WTC11 (cell line): ENCODE measurements at regions not wholly inside any gene's neighbourhood (a gene's known extent, or its start where the extent isn't known, plus 50 kb on each side); places are given as distances from the start of the nearest gene placed in this dataset.

Experiments
- ATAC-seq: fragments of 200-7000 bp; cut with Tn5 transposase; 2 replicates; pipeline ENCODE4 v1.10.0; 2021; ENCODE audit warnings: mild to moderate bottlenecking, moderate library complexity
- CTCF ChIA-PET: fragments of 300-600 bp; sonication (Branson Sonifier 250); formaldehyde crosslinking; loops from one replicate; lab custom pipeline; 2021; ENCODE audit warnings: antibody characterized with exemption; lab: Charles Lee
- POLR2A ChIA-PET: fragments of 350-600 bp; sonication (Branson Sonifier 250); formaldehyde crosslinking; loops from one replicate; lab custom pipeline; 2021; ENCODE audit warnings: antibody characterized with exemption; lab: Charles Lee
- DNase-seq: peaks from one replicate; pipeline ENCODE4 v3.0.0; 2021; ENCODE audit warnings: low spot score
- H3K27ac Mint-ChIP-seq: 2 replicates; pipeline ENCODE4 v1.8.0; 2021; ENCODE audit warnings: mixed read lengths
- H3K27me3 Mint-ChIP-seq: 2 replicates; pipeline ENCODE4 v1.8.0; 2021; ENCODE audit warnings: low read depth, mild to moderate bottlenecking, moderate library complexity, mixed read lengths
- H3K36me3 Mint-ChIP-seq: 2 replicates; pipeline ENCODE4 v1.8.0; 2021; ENCODE audit warnings: mixed read lengths
- H3K4me1 Mint-ChIP-seq: 2 replicates; pipeline ENCODE4 v1.8.0; 2022; ENCODE audit warnings: mixed read lengths
- H3K4me3 Mint-ChIP-seq: 2 replicates; pipeline ENCODE4 v1.8.0; 2021; ENCODE audit warnings: mild to moderate bottlenecking, moderate library complexity, mixed read lengths
- H3K9me3 Mint-ChIP-seq: 2 replicates; pipeline ENCODE4 v1.8.0; 2021; ENCODE audit warnings: mixed read lengths
- AR ChIP-seq: fragments of 250-450 bp; sonication (Bioruptor Pico); IDR thresholded peaks from 2 replicates; pipeline ENCODE4 v1.9.0; 2021; ENCODE audit warnings: mild to moderate bottlenecking
- CREB1 ChIP-seq: sonication (generic); formaldehyde crosslinking; IDR thresholded peaks from 2 replicates; pipeline ENCODE4 v1.8.0; 2023; ENCODE audit warnings: mild to moderate bottlenecking, missing genetic modification reagents
- E2F1 ChIP-seq: sonication (generic); formaldehyde crosslinking; IDR thresholded peaks from 2 replicates; pipeline ENCODE4 v1.8.0; 2022; ENCODE audit warnings: mild to moderate bottlenecking, missing genetic modification reagents
- HMGA2 ChIP-seq: fragments of 250-450 bp; sonication (Bioruptor Pico); IDR thresholded peaks from 2 replicates; pipeline ENCODE4 v1.4.0; 2021; ENCODE audit warnings: mild to moderate bottlenecking, moderate library complexity
- IRF2 ChIP-seq: sonication (generic); formaldehyde crosslinking; IDR thresholded peaks from 2 replicates; pipeline ENCODE4 v1.8.0; 2022; ENCODE audit warnings: low read depth, missing genetic modification reagents, borderline replicate concordance
- MXD4 ChIP-seq: fragments of 250-450 bp; sonication (Bioruptor Pico); IDR thresholded peaks from 2 replicates; pipeline ENCODE4 v1.8.0; 2021; ENCODE audit warnings: mild to moderate bottlenecking, moderate library complexity, borderline replicate concordance
- NFE2L1 ChIP-seq: sonication (generic); formaldehyde crosslinking; IDR thresholded peaks from 2 replicates; pipeline ENCODE4 v1.8.1; 2023; ENCODE audit warnings: missing genetic modification reagents
- NR2C2 ChIP-seq: sonication (generic); formaldehyde crosslinking; IDR thresholded peaks from 2 replicates; pipeline ENCODE4 v1.8.0; 2022; ENCODE audit warnings: mild to moderate bottlenecking, missing genetic modification reagents
- USF1 ChIP-seq: sonication (generic); formaldehyde crosslinking; IDR thresholded peaks from 2 replicates; pipeline ENCODE4 v1.8.0; 2022; ENCODE audit warnings: mild to moderate bottlenecking, missing genetic modification reagents
- ZBTB21 ChIP-seq: sonication (generic); formaldehyde crosslinking; IDR thresholded peaks from 2 replicates; pipeline ENCODE4 v1.8.1; 2023; ENCODE audit warnings: mild to moderate bottlenecking, missing genetic modification reagents, borderline replicate concordance
- ZNF423 ChIP-seq: fragments of 250-450 bp; sonication (Bioruptor Pico); IDR thresholded peaks from 2 replicates; pipeline ENCODE4 v2.1.2; 2022; ENCODE audit warnings: mild to moderate bottlenecking, moderate library complexity
- TF ChIP-seq, protein P1 (sequence below): sonication (generic); formaldehyde crosslinking; IDR thresholded peaks from 2 replicates; pipeline ENCODE4 v1.8.1; 2023; ENCODE audit warnings: mild to moderate bottlenecking, missing genetic modification reagents, borderline replicate concordance
- TF ChIP-seq, protein P2 (sequence below): sonication (generic); formaldehyde crosslinking; conservative IDR thresholded peaks from 2 replicates; pipeline ENCODE4 v1.8.1; 2022; ENCODE audit warnings: mild to moderate bottlenecking, missing genetic modification reagents
- TF ChIP-seq, protein P3 (sequence below): sonication (generic); formaldehyde crosslinking; IDR thresholded peaks from 2 replicates; pipeline ENCODE4 v1.8.0; 2022; ENCODE audit warnings: missing genetic modification reagents

GRCh38 chr2:179344970-179345369, 80.3 kb upstream of the SESTD1 start:
- Mint-ChIP-seq H3K27ac (no peak overlapping the region), H3K4me3 (no peak overlapping the region), H3K36me3 (no peaks in the 10 kb centered on the region), H3K4me1 (peaks cover 11% of the 10 kb centered on the region), H3K9me3 (no peaks in the 10 kb centered on the region), H3K27me3 (no peaks in the 10 kb centered on the region)
- DNase-seq (no peak), ATAC-seq (no peak)
- ChIA-PET CTCF (no interaction called here), POLR2A (no interaction called here)
- TF ChIP-seq, protein P1, sequence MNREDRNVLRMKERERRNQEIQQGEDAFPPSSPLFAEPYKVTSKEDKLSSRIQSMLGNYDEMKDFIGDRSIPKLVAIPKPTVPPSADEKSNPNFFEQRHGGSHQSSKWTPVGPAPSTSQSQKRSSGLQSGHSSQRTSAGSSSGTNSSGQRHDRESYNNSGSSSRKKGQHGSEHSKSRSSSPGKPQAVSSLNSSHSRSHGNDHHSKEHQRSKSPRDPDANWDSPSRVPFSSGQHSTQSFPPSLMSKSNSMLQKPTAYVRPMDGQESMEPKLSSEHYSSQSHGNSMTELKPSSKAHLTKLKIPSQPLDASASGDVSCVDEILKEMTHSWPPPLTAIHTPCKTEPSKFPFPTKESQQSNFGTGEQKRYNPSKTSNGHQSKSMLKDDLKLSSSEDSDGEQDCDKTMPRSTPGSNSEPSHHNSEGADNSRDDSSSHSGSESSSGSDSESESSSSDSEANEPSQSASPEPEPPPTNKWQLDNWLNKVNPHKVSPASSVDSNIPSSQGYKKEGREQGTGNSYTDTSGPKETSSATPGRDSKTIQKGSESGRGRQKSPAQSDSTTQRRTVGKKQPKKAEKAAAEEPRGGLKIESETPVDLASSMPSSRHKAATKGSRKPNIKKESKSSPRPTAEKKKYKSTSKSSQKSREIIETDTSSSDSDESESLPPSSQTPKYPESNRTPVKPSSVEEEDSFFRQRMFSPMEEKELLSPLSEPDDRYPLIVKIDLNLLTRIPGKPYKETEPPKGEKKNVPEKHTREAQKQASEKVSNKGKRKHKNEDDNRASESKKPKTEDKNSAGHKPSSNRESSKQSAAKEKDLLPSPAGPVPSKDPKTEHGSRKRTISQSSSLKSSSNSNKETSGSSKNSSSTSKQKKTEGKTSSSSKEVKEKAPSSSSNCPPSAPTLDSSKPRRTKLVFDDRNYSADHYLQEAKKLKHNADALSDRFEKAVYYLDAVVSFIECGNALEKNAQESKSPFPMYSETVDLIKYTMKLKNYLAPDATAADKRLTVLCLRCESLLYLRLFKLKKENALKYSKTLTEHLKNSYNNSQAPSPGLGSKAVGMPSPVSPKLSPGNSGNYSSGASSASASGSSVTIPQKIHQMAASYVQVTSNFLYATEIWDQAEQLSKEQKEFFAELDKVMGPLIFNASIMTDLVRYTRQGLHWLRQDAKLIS (CRISPR knock-in tag) = no peak
- no peak for TF ChIP-seq USF1 (CRISPR knock-in tag)
- TF ChIP-seq, protein P2, sequence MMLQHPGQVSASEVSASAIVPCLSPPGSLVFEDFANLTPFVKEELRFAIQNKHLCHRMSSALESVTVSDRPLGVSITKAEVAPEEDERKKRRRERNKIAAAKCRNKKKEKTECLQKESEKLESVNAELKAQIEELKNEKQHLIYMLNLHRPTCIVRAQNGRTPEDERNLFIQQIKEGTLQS (CRISPR knock-in tag) = no peak
- no peak for TF ChIP-seq NR2C2 (CRISPR knock-in tag)
- no peak for TF ChIP-seq CREB1 (CRISPR knock-in tag)
- no peak for TF ChIP-seq ZBTB21 (CRISPR knock-in tag)
- no peak for TF ChIP-seq E2F1 (CRISPR knock-in tag)
- TF ChIP-seq ZNF423 (CRISPR knock-in tag) = no peak
- TF ChIP-seq HMGA2 (CRISPR knock-in tag) = no peak
- no peak for TF ChIP-seq IRF2
- TF ChIP-seq, protein P3, sequence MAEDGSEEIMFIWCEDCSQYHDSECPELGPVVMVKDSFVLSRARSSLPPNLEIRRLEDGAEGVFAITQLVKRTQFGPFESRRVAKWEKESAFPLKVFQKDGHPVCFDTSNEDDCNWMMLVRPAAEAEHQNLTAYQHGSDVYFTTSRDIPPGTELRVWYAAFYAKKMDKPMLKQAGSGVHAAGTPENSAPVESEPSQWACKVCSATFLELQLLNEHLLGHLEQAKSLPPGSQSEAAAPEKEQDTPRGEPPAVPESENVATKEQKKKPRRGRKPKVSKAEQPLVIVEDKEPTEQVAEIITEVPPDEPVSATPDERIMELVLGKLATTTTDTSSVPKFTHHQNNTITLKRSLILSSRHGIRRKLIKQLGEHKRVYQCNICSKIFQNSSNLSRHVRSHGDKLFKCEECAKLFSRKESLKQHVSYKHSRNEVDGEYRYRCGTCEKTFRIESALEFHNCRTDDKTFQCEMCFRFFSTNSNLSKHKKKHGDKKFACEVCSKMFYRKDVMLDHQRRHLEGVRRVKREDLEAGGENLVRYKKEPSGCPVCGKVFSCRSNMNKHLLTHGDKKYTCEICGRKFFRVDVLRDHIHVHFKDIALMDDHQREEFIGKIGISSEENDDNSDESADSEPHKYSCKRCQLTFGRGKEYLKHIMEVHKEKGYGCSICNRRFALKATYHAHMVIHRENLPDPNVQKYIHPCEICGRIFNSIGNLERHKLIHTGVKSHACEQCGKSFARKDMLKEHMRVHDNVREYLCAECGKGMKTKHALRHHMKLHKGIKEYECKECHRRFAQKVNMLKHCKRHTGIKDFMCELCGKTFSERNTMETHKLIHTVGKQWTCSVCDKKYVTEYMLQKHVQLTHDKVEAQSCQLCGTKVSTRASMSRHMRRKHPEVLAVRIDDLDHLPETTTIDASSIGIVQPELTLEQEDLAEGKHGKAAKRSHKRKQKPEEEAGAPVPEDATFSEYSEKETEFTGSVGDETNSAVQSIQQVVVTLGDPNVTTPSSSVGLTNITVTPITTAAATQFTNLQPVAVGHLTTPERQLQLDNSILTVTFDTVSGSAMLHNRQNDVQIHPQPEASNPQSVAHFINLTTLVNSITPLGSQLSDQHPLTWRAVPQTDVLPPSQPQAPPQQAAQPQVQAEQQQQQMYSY = no peak
- TF ChIP-seq MXD4 (CRISPR knock-in tag) = no peak
- no peak for TF ChIP-seq NFE2L1

DNA sequence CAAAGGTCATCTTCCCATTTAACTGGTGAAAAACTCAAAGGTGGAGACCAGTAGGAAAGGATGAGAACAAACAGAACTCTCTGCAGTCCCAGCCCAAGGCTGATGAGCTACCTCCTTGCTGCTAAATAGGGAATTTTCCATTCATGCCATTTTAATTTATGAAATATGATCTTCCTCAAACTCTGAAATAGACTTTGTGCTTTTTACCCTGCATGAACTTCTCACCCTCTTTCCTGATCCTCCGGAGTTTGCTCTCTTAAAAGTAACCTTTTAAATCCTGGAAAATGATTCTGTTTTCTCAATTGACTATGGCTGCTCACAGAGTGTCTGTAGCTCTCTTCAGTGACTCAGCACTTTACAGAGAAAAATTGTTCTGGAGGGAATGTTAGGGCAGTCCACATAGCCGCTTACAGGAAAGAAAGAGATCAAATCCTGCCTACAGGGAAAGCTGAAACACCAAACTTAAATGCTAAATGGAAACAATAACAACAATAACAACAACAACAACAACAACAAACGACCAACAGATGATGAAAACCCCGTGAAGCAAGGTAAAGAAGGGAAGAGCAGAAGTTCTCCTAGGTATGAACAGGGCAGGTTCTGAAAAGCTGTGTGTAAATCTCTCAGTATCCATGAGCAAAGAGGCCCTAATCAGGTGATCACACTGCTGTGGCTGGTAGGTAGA, 79.8 kb upstream of the SESTD1 start:
- TF ChIP-seq AR (CRISPR knock-in tag) = no peak
- TF ChIP-seq NFE2L1 = 0 out of 2 replicates have a peak, but pooled peaks have one; percentile 16
- Mint-ChIP-seq H3K4me1 (peaks cover 11% of the 10 kb centered on the region), H3K27ac (no peak overlapping the region), H3K36me3 (no peaks in the 10 kb centered on the region), H3K27me3 (no peaks in the 10 kb centered on the region), H3K4me3 (no peak overlapping the region), H3K9me3 (no peaks in the 10 kb centered on the region)
- ChIA-PET CTCF (interaction anchor here (0.6 kb wide), 1 partner anchor 544 kb away, joined by 3 read pairs; no protein-coding TSS in a partner anchor), POLR2A (no interaction called here)
- ATAC-seq (peak; percentile 32; the same call in 1 of the 2 replicates), DNase-seq (no peak)
